ENCODE measurements at regions not wholly inside any gene's neighbourhood (a gene's known extent, or its start where the extent isn't known, plus 50 kb on each side); places are given as distances from the start of the nearest gene placed in this dataset.
"Not testable (repeated sequence)": the region's sequence is repeated elsewhere in the genome, so short reads cannot be mapped to it uniquely, and the experiment has no call there.

DNA sequence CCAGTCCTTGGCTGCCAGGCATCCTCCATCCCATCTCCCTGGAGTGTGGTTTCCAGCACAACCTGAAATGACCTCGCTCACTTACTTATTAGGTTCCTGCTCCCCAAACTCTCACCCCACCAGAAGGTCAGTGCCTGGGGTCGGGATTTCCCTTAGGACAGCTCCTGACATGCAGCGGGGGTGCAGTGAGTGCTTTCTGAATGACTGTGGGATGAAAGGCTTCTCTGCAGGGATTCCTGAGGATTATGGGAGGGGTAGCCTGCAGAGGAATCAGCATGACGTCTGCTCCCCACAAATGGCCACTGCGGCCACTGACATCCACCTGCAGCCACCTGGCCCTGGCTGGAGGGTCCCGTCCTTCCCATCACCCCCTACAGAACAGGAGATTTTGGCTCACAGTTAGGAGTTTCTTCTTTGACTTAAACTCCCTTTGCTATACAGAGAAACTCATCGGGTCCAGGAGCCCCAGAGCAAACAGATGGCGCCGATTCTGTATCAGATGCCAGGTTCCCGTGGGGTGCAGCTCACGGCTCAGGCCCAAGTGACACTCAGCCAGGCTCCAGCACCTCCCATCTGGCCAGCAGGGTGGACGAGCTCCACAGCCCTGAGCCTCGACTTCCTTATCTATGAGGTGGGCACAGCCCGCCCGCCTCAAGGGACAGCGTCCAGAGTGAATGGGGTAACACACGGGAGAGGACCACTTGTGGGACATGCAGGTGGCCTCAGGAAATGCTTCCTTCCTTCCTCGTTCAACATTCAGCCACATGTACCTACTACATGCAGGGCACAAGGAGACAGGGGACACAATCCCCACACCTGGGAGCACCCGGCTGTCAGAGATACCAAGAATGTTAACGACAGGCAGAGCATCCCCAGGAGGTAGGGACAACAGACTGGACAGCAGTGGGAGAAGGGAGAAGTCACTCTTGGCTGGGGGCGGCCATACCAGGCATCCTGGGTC is 69.8 kb downstream of the RMI2 start:
- Mint-ChIP-seq H3K4me1 (ENCODE audit: low read depth, unreplicated experiment) (peaks cover 13% of the 10 kb centered on the region), H3K27ac (ENCODE audit: unreplicated experiment) (no peak overlapping the region), H3K4me3 (ENCODE audit: unreplicated experiment) (no peak overlapping the region), H3K9me3 (ENCODE audit: unreplicated experiment) (peaks cover 5% of the 10 kb centered on the region), H3K27me3 (ENCODE audit: unreplicated experiment) (peaks cover 16% of the 10 kb centered on the region), H3K36me3 (ENCODE audit: unreplicated experiment) (no peaks in the 10 kb centered on the region)
- DNase-seq, result no peak
- TF ChIP-seq, protein P1, sequence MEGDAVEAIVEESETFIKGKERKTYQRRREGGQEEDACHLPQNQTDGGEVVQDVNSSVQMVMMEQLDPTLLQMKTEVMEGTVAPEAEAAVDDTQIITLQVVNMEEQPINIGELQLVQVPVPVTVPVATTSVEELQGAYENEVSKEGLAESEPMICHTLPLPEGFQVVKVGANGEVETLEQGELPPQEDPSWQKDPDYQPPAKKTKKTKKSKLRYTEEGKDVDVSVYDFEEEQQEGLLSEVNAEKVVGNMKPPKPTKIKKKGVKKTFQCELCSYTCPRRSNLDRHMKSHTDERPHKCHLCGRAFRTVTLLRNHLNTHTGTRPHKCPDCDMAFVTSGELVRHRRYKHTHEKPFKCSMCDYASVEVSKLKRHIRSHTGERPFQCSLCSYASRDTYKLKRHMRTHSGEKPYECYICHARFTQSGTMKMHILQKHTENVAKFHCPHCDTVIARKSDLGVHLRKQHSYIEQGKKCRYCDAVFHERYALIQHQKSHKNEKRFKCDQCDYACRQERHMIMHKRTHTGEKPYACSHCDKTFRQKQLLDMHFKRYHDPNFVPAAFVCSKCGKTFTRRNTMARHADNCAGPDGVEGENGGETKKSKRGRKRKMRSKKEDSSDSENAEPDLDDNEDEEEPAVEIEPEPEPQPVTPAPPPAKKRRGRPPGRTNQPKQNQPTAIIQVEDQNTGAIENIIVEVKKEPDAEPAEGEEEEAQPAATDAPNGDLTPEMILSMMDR (IDR thresholded peaks at IDR 0.05; ENCODE audit: partially characterized antibody, unreplicated experiment), result no peak

DNA sequence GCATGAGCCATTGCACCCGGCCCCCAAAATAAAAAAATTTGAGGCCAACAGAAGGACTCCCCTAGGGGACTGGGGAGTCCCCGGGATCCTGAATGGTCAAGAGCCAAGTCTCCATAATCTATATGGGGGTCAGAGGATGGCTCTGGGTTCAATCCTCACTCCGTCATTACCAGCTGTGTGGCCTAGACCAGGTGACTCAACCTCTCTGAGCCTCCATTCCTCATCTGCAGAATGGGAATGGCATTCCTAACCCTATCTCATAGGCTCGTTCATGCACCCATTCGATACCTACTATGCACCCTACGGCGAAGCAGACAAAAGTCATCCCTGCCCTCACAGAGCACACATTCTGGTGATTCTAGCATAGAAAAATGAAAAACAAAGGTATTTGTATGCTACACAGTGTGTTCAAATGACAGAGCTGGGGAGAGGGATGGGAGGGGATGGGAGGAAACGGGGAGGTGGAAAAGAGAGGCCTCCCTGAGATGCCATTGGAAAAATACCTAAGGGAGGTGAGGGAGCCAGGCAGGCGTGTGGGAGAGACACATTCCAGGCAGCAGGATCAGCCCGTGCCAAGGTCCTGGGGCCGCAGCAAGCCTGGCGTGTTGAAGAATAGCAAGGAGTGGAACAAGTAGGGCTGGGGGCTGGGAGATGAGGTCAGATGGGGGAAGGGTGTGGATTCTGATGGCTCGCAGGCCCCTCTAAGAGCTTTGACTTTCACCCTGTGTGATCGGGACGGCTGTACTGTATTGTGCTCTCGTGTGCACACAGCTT is 71.2 kb downstream of the RMI2 start:
- no peak for DNase-seq
- TF ChIP-seq, protein P1 (IDR thresholded peaks at IDR 0.05; ENCODE audit: partially characterized antibody, unreplicated experiment), result no peak
- H3K4me1 Mint-ChIP-seq (ENCODE audit: low read depth, unreplicated experiment), result peaks cover 11% of the 10 kb centered on the region
- peaks cover 16% of the 10 kb centered on the region for H3K27me3 Mint-ChIP-seq (ENCODE audit: unreplicated experiment)
- H3K27ac Mint-ChIP-seq (ENCODE audit: unreplicated experiment), result no peak overlapping the region
- H3K36me3 Mint-ChIP-seq (ENCODE audit: unreplicated experiment), result no peaks in the 10 kb centered on the region
- H3K9me3 Mint-ChIP-seq (ENCODE audit: unreplicated experiment), result peaks cover 5% of the 10 kb centered on the region
- H3K4me3 Mint-ChIP-seq (ENCODE audit: unreplicated experiment), result no peak overlapping the region

DNA sequence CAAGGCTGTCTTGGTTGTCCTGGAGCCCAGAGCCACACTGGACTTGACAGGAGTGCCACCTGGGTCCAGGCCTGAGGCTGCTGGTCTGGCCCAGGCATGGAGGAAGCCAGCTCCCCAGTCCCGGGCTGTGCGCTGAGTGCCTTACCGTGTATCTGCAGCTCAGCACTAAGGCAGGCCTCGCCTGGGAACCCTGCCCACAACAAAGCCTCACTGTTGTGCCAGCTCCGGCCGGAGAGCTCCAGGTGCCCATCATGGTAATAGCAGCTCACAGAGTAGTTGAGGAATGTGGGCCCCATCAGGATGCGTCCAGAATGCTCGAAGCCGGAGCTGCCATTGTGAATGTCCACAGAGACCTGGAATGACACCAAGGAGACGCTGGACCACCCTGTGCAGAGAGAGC is 72.2 kb downstream of the RMI2 start:
- TF ChIP-seq, protein P1 (IDR thresholded peaks at IDR 0.05; ENCODE audit: partially characterized antibody, unreplicated experiment), result no peak
- no peak for DNase-seq
- Mint-ChIP-seq H3K9me3 (ENCODE audit: unreplicated experiment) (peaks cover 2% of the 10 kb centered on the region), H3K36me3 (ENCODE audit: unreplicated experiment) (no peaks in the 10 kb centered on the region), H3K4me1 (ENCODE audit: low read depth, unreplicated experiment) (peaks cover 9% of the 10 kb centered on the region), H3K4me3 (ENCODE audit: unreplicated experiment) (no peak overlapping the region), H3K27me3 (ENCODE audit: unreplicated experiment) (peaks cover 13% of the 10 kb centered on the region), H3K27ac (ENCODE audit: unreplicated experiment) (no peak overlapping the region)

DNA sequence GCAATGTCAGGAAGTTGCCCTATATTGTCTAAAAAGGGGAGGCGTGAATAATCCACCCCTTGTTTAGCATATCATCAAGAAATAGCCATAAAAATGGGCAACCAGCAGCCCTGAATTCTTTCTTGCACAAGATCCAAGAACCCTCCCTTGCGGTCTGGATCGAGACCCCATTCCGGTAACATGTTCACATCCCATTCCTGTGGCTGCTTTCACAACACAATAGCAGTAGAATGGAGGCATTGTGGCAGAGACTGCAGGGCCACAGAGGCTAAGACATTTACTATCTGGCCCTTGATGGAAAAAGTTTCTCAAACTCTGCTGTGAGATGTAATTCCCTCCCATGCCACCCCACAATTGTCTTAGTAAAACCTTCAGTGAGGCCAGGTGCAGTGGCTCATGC is 73.2 kb downstream of the RMI2 start:
- Mint-ChIP-seq H3K4me3 (ENCODE audit: unreplicated experiment) (no peak overlapping the region), H3K9me3 (ENCODE audit: unreplicated experiment) (peaks cover 2% of the 10 kb centered on the region)

DNA sequence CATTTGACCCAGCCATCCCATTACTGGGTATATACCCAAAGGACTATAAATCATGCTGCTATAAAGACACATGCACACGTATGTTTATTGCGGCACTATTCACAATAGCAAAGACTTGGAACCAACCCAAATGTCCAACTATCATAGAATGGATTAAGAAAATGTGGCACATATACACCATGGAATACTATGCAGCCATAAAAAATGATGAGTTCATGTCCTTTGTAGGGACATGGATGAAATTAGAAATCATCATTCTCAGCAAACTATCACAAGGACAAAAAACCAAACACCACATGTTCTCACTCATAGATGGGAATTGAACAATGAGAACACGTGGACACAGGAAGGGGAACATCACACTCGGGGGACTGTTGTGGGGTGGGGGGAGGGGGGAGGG is 74.8 kb downstream of the RMI2 start:
- DNase-seq, result not testable (repeated sequence)

More for the DNA sequence above, 73.2 kb downstream of the RMI2 start:
- Mint-ChIP-seq H3K4me1 (ENCODE audit: low read depth, unreplicated experiment) (peaks cover 9% of the 10 kb centered on the region), H3K36me3 (ENCODE audit: unreplicated experiment) (no peaks in the 10 kb centered on the region), H3K27me3 (ENCODE audit: unreplicated experiment) (peaks cover 13% of the 10 kb centered on the region), H3K27ac (ENCODE audit: unreplicated experiment) (no peak overlapping the region)
- no peak for DNase-seq
- TF ChIP-seq, protein P1 (IDR thresholded peaks at IDR 0.05; ENCODE audit: partially characterized antibody, unreplicated experiment), result no peak

More for the DNA sequence above, 74.8 kb downstream of the RMI2 start:
- H3K27ac Mint-ChIP-seq (ENCODE audit: unreplicated experiment); H3K36me3 Mint-ChIP-seq (ENCODE audit: unreplicated experiment); H3K4me1 Mint-ChIP-seq (ENCODE audit: low read depth, unreplicated experiment); H3K9me3 Mint-ChIP-seq (ENCODE audit: unreplicated experiment); H3K4me3 Mint-ChIP-seq (ENCODE audit: unreplicated experiment): not testable (repeated sequence)
- H3K27me3 Mint-ChIP-seq (ENCODE audit: unreplicated experiment), result peaks cover 11% of the 10 kb centered on the region
